Smooth muscle cell (in vitro differentiated cells): ENCODE measurements at regions not wholly inside any gene's neighbourhood (a gene's known extent, or its start where the extent isn't known, plus 50 kb on each side); places are given as distances from the start of the nearest gene placed in this dataset.
"Not testable (repeated sequence)": the region's sequence is repeated elsewhere in the genome, so short reads cannot be mapped to it uniquely, and the experiment has no call there.

ENCODE experiments used
- DNase-seq: peaks from one replicate; lab custom pipeline; 2025; ENCODE audit not compliant: unreplicated experiment; lab: John Stamatoyannopoulos, UW
- H2AFZ ChIP-seq: fragments of 200-600 bp; sonication (generic); 2 replicates; pipeline ENCODE4 v1.6.0; 2016; ENCODE audit warnings: antibody characterized with exemption, low read depth, mild to moderate bottlenecking
- H3F3A ChIP-seq: fragments of 200-600 bp; sonication (generic); 2 replicates; pipeline ENCODE4 v1.6.0; 2017; ENCODE audit warnings: antibody characterized with exemption, low read depth
- H3K27ac ChIP-seq: fragments of 200-600 bp; sonication (generic); 2 replicates; pipeline ENCODE4 v1.5.1; 2016; ENCODE audit warnings: low read depth, mild to moderate bottlenecking
- H3K27me3 ChIP-seq: fragments of 200-600 bp; sonication (generic); 2 replicates; pipeline ENCODE4 v1.6.1; 2016; ENCODE audit warnings: low read depth, mild to moderate bottlenecking
- H3K36me3 ChIP-seq: fragments of 200-600 bp; sonication (generic); 2 replicates; pipeline ENCODE4 v1.5.1; 2016; ENCODE audit warnings: low read depth
- H3K4me1 ChIP-seq: fragments of 200-600 bp; sonication (generic); 2 replicates; pipeline ENCODE4 v1.5.1; 2016; ENCODE audit warnings: low read depth
- H3K4me2 ChIP-seq: fragments of 200-600 bp; sonication (generic); 2 replicates; pipeline ENCODE4 v1.6.0; 2016; ENCODE audit warnings: mild to moderate bottlenecking
- H3K4me3 ChIP-seq: fragments of 200-600 bp; sonication (generic); 2 replicates; pipeline ENCODE4 v1.5.1; 2016; ENCODE audit warnings: mild to moderate bottlenecking
- H3K79me2 ChIP-seq: fragments of 200-600 bp; sonication (generic); 2 replicates; pipeline ENCODE4 v1.6.0; 2016; ENCODE audit warnings: low read depth, mild to moderate bottlenecking
- H3K9ac ChIP-seq: fragments of 200-600 bp; sonication (generic); 2 replicates; pipeline ENCODE4 v1.6.0; 2016; ENCODE audit warnings: low read depth
- H3K9me3 ChIP-seq: fragments of 200-600 bp; sonication (generic); replicated peaks from 2 replicates; pipeline ENCODE4 v1.5.1; 2016; ENCODE audit warnings: low read depth
- H4K20me1 ChIP-seq: fragments of 200-600 bp; sonication (generic); 2 replicates; pipeline ENCODE4 v1.6.0; 2016; ENCODE audit warnings: low read depth
- CTCF ChIP-seq: fragments of 200-600 bp; sonication (generic); IDR thresholded peaks from 2 replicates; pipeline ENCODE4 v1.5.1; 2017; ENCODE audit warnings: borderline replicate concordance, mild to moderate bottlenecking, antibody characterized with exemption; ENCODE audit not compliant: insufficient read depth, poor library complexity, severe bottlenecking
- WGBS: methylation state at CpG from one replicate; pipeline ENCODE4 v1.1.7; 2016; ENCODE audit warnings: low lambda C conversion rate; 5-methylcytosine and 5-hydroxymethylcytosine counted together

- DNase-seq: no peak
- H3K79me2 ChIP-seq: no peaks in the 10 kb centered on the region
These were observed 117.5 kb upstream of the CLINT1 start for GRCh38 chr5:157976429-157976828.

GRCh38 chr5:157972579-157972978 lies 113.6 kb upstream of the CLINT1 start:
- Histone ChIP-seq H3F3A (no peaks in the 10 kb centered on the region), H3K9ac (no peak overlapping the region), H3K27me3 (no peaks in the 10 kb centered on the region), H3K4me3 (no peak overlapping the region), H3K36me3 (no peaks in the 10 kb centered on the region), H3K79me2 (no peaks in the 10 kb centered on the region), H3K9me3 (no peaks in the 10 kb centered on the region), H4K20me1 (no peaks in the 10 kb centered on the region), H2AFZ (no peak overlapping the region), H3K27ac (no peak overlapping the region), H3K4me1 (peaks cover 6% of the 10 kb centered on the region), H3K4me2 (no peak overlapping the region)
- WGBS: 94% methylated on average over 6 of the region's 6 CpGs
- no peak for TF ChIP-seq CTCF
- DNase-seq: no peak

More at GRCh38 chr5:157976429-157976828, 117.5 kb upstream of the CLINT1 start:
- no peak overlapping the region for H3K9ac ChIP-seq
- no peak overlapping the region for H3K27ac ChIP-seq
- H3F3A ChIP-seq: no peaks in the 10 kb centered on the region
- TF ChIP-seq CTCF: no peak
- no peaks in the 10 kb centered on the region for H3K27me3 ChIP-seq
- H3K4me3 ChIP-seq: no peak overlapping the region
- no peaks in the 10 kb centered on the region for H3K9me3 ChIP-seq
- peaks cover 6% of the 10 kb centered on the region for H3K4me1 ChIP-seq
- H3K36me3 ChIP-seq: no peaks in the 10 kb centered on the region
- no peak overlapping the region for H3K4me2 ChIP-seq
- H2AFZ ChIP-seq: no peak overlapping the region
- H4K20me1 ChIP-seq: no peaks in the 10 kb centered on the region

DNA sequence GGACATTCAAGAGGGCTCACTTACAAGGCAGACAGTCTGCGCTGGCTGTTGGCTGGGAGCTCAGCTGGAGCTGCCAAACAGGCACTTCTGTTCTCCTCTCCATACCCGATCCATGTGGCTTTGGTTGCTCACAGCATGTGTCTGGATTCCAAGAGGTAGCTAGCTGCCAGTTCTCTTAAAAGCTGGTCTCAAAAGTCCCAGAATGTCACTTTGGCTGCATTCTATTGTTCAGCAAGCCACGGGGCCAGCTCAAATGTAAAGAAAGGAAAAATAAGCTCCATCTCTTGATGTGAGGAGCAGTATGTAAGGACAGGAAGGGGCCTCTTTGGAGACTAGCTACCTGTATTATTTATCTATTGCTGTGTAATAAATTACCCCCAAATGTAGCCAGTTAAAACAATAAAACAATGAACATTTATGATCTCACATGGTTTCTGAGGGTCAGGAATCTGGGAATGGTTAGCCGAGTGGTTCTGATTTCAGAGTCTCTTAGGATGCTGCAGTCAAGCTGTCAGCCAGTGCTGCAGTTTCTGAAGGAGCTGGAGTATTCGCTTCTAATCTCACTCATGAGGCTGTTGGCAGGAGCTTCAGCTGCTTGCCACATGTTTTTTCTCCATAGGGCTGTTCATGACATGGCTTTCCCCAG lies 112.7 kb upstream of the CLINT1 start:
- H3K79me2 ChIP-seq: no peaks in the 10 kb centered on the region
- TF ChIP-seq CTCF: no peak
- peaks cover 6% of the 10 kb centered on the region for H3K4me1 ChIP-seq
- no peaks in the 10 kb centered on the region for H3K36me3 ChIP-seq
- no peaks in the 10 kb centered on the region for H3K9me3 ChIP-seq
- H2AFZ ChIP-seq: no peak overlapping the region
- no peak overlapping the region for H3K4me3 ChIP-seq
- H3K27ac ChIP-seq: no peak overlapping the region
- no peaks in the 10 kb centered on the region for H3F3A ChIP-seq
- no peak for DNase-seq
- 63% methylated on average over 5 of the region's 5 CpGs for whole genome bisulfite sequencing
- H3K4me2 ChIP-seq: no peak overlapping the region
- H3K27me3 ChIP-seq: no peaks in the 10 kb centered on the region
- H3K9ac ChIP-seq: no peak overlapping the region
- H4K20me1 ChIP-seq: no peaks in the 10 kb centered on the region

DNA sequence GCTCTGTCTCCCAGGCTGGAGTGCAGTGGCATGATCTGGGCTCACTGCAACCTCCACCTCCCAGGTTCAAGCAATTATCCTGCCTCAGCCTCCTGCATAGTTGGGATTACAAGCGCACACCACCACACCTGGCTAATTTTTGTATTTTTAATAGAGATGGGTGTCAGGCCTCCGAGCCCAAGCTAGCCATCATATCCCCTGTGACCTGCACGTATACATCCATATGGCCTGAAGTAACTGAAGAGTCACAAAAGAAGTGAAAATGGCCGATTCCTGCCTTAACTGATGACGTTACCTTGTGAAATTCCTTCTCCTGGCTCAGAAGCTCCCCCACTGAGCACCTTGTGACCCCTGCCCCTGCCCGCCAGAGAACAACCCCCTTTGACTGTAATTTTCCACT lies 109.6 kb upstream of the CLINT1 start:
- H3K4me1 ChIP-seq, H3K4me3 ChIP-seq, H4K20me1 ChIP-seq, DNase-seq, H2AFZ ChIP-seq, H3K9ac ChIP-seq, H3K36me3 ChIP-seq, H3K4me2 ChIP-seq, H3K27me3 ChIP-seq, H3K9me3 ChIP-seq, H3K27ac ChIP-seq, H3K79me2 ChIP-seq, H3F3A ChIP-seq: not testable (repeated sequence)
- WGBS: 74% methylated on average over 6 of the region's 6 CpGs
